ENCODE measurements at regions not wholly inside any gene's neighbourhood (a gene's known extent, or its start where the extent isn't known, plus 50 kb on each side); places are given as distances from the start of the nearest gene placed in this dataset.

DNA sequence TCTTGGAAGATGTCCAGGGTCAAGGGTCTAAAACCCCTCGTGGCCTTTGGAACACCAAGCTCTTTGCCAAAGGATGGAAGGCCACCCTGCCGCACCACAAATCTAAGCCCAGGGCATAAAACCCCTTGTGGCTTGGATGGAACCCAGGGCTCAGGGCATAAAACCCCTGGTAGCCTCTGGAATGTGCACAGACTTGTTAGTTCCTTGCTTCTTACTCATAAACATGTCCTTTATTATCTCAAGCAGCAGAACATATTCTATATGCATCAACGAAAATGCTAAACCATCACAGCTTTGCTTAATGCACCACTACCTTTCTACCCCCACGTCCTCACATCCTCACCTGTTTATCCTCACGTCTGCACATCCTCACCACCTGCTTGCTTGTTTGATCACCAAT, 998.0 kb downstream of the DSC3 start:
- FAIRE-seq, result no peak
- H4K20me1 ChIP-seq (ENCODE audit: control insufficient read depth, insufficient read depth), result no peaks in the 10 kb centered on the region
- in situ Hi-C loops (cut with MboI), result no loop called here
- no peaks in the 10 kb centered on the region for H3K4me1 ChIP-seq (ENCODE audit: control insufficient read depth, insufficient read depth, low read length)
- ChIA-PET RAD21 (ENCODE audit: unreplicated experiment) (no interaction called here), CTCF (no interaction called here), POLR2A (no interaction called here), SMC1A (ENCODE audit: uncharacterized antibody, unreplicated experiment) (interaction anchor here (0.9 kb wide), 1 partner anchor 169 kb away, joined by 3 read pairs; no protein-coding TSS in a partner anchor)
- no TSS peak for BruUV-seq (replicated peaks)
- no peak overlapping the region for H2AFZ ChIP-seq (ENCODE audit: control insufficient read depth, low read depth, low read length)
- TF ChIP-seq BACH1 (IDR thresholded peaks at IDR 0.05; ENCODE audit: borderline replicate concordance), result no peak
- no peak for TF ChIP-seq ZZZ3 (IDR thresholded peaks at IDR 0.05; ENCODE audit: control insufficient read depth, insufficient read length, low read depth)
- TF ChIP-seq ATF7 (IDR thresholded peaks at IDR 0.05; ENCODE audit: low read depth), result no peak
- no peak for TF ChIP-seq CBFB (IDR thresholded peaks at IDR 0.05; ENCODE audit: low read depth)
- TF ChIP-seq EZH2 (IDR thresholded peaks at IDR 0.05; ENCODE audit: borderline replicate concordance, control insufficient read depth, low read depth, low read length), result no peak
- TF ChIP-seq, protein P1, sequence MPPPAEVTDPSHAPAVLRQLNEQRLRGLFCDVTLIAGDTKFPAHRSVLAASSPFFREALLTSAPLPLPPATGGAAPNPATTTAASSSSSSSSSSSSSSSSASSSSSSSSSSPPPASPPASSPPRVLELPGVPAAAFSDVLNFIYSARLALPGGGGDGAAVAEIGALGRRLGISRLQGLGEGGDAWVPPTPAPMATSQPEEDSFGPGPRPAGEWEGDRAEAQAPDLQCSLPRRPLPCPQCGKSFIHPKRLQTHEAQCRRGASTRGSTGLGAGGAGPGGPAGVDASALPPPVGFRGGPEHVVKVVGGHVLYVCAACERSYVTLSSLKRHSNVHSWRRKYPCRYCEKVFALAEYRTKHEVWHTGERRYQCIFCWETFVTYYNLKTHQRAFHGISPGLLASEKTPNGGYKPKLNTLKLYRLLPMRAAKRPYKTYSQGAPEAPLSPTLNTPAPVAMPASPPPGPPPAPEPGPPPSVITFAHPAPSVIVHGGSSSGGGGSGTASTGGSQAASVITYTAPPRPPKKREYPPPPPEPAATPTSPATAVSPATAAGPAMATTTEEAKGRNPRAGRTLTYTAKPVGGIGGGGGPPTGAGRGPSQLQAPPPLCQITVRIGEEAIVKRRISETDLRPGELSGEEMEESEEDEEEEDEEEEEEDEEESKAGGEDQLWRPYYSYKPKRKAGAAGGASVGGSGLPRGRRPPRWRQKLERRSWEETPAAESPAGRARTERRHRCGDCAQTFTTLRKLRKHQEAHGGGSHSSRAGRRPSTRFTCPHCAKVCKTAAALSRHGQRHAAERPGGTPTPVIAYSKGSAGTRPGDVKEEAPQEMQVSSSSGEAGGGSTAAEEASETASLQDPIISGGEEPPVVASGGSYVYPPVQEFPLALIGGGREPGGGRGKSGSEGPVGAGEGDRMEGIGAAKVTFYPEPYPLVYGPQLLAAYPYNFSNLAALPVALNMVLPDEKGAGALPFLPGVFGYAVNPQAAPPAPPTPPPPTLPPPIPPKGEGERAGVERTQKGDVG (CRISPR knock-in tag; IDR thresholded peaks at IDR 0.05), result no peak
- TF ChIP-seq TCF7 (IDR thresholded peaks at IDR 0.05; ENCODE audit: borderline replicate concordance), result no peak
- no peak for TF ChIP-seq YBX1 (IDR thresholded peaks at IDR 0.05)
- TF ChIP-seq, protein P2, sequence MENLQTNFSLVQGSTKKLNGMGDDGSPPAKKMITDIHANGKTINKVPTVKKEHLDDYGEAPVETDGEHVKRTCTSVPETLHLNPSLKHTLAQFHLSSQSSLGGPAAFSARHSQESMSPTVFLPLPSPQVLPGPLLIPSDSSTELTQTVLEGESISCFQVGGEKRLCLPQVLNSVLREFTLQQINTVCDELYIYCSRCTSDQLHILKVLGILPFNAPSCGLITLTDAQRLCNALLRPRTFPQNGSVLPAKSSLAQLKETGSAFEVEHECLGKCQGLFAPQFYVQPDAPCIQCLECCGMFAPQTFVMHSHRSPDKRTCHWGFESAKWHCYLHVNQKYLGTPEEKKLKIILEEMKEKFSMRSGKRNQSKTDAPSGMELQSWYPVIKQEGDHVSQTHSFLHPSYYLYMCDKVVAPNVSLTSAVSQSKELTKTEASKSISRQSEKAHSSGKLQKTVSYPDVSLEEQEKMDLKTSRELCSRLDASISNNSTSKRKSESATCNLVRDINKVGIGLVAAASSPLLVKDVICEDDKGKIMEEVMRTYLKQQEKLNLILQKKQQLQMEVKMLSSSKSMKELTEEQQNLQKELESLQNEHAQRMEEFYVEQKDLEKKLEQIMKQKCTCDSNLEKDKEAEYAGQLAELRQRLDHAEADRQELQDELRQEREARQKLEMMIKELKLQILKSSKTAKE (IDR thresholded peaks at IDR 0.05; ENCODE audit: low read depth, poor library complexity, severe bottlenecking), result no peak
- TF ChIP-seq ZNF622 (IDR thresholded peaks at IDR 0.05), result no peak
- no peak for TF ChIP-seq SMAD1 (IDR thresholded peaks at IDR 0.05; ENCODE audit: low read depth, partially characterized antibody)
- TF ChIP-seq, protein P3, sequence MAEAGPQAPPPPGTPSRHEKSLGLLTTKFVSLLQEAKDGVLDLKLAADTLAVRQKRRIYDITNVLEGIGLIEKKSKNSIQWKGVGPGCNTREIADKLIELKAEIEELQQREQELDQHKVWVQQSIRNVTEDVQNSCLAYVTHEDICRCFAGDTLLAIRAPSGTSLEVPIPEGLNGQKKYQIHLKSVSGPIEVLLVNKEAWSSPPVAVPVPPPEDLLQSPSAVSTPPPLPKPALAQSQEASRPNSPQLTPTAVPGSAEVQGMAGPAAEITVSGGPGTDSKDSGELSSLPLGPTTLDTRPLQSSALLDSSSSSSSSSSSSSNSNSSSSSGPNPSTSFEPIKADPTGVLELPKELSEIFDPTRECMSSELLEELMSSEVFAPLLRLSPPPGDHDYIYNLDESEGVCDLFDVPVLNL (IDR thresholded peaks at IDR 0.05; ENCODE audit: low read depth, low read length), result no peak
- TF ChIP-seq ZNF24 (IDR thresholded peaks at IDR 0.05), result no peak
- TF ChIP-seq NR2F1 (conservative IDR thresholded peaks at IDR 0.05), result no peak
- TF ChIP-seq PML (IDR thresholded peaks at IDR 0.05; ENCODE audit: low read length), result no peak
- no peak for TF ChIP-seq STAT1 (conservative IDR thresholded peaks at IDR 0.05)
- TF ChIP-seq RCOR1 (conservative IDR thresholded peaks at IDR 0.05; ENCODE audit: low read depth, low read length), result no peak
- no peak for DNase-seq (ENCODE audit: low read depth, low spot score)
- no peak overlapping the region for H3K4me2 ChIP-seq (ENCODE audit: control insufficient read depth, insufficient read depth)
- H3K9ac ChIP-seq (ENCODE audit: control insufficient read depth, insufficient read depth, low read length), result no peak overlapping the region
- H3K27ac ChIP-seq (ENCODE audit: control insufficient read depth, insufficient read depth), result no peak overlapping the region
- WGBS (ENCODE audit: insufficient coverage, insufficient replicate concordance, low lambda C conversion rate, missing lambda C conversion rate), result 11% methylated on average over 5 of the region's 5 CpGs
- intact Hi-C loops (cut with micrococcal nuclease; ENCODE audit: unreplicated experiment), result no loop called here
- ATAC-seq, result no peak
- H3K27me3 ChIP-seq (replicated peaks in 1 of 2; ENCODE audit: control insufficient read depth in 2 of 2, insufficient read depth in 2 of 2, low read length in 1 of 2), result no peaks in the 10 kb centered on the region
- H3K4me3 ChIP-seq, result no peak overlapping the region
- no peaks in the 10 kb centered on the region for H3K36me3 ChIP-seq (ENCODE audit: control insufficient read depth in 2 of 2, insufficient read depth in 2 of 2, low read length in 1 of 2)
- no peaks in the 10 kb centered on the region for H3K9me3 ChIP-seq (replicated peaks; ENCODE audit: control insufficient read depth, insufficient read depth, low read length)
- H3K79me2 ChIP-seq (ENCODE audit: control insufficient read depth, insufficient read depth, low read length), result no peaks in the 10 kb centered on the region
